ENCODE measurements at regions not wholly inside any gene's neighbourhood (a gene's known extent, or its start where the extent isn't known, plus 50 kb on each side); places are given as distances from the start of the nearest gene placed in this dataset.

DNA sequence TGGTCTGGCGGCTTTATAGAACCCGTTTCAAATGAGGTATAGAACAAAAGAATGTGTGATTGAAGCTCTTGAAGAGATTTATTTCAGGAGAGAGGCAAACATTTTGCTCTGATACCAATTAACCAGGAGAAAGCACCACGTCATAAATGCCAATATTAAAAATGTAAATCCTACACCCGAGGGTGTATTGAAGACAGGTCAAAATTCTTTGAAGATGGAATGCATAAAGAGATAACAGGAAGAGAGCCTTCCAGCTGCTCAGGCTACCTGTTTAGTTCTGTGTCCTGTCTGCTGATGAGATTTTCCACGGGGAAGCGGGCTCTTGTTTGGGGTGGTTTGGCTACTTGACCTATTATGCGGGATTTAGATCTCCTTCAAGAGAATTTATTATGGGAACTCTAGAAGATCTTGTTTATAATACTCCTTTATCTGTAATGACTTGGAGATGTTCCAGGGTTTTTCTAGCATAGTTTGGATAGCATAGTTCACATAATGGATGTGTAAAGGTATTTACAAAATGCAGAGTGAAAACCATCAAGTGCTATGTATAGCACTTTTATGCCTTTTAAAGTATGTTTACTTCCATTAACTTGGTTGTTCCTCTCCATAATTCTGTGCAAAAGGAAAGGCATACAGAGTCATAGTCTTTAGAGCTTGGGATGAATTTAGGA lies 204.5 kb upstream of the SPRED2 start:
- Histone ChIP-seq H3K27me3 (ENCODE audit: low read length) (no peaks in the 10 kb centered on the region), H3K9me2 (replicated peaks; ENCODE audit: insufficient read depth, low read length) (no peaks in the 10 kb centered on the region), H4K20me1 (ENCODE audit: low read depth, low read length) (no peaks in the 10 kb centered on the region), H3K27ac (ENCODE audit: low read depth, low read length) (no peak overlapping the region), H2AFZ (ENCODE audit: low read depth, low read length, severe bottlenecking) (no peak overlapping the region), H3K9me3 (ENCODE audit: insufficient read depth, low read length) (no peaks in the 10 kb centered on the region), H3K4me2 (ENCODE audit: low read depth, low read length, poor library complexity, severe bottlenecking) (no peak overlapping the region), H3K4me3 (ENCODE audit: insufficient read depth, low read length, poor library complexity, severe bottlenecking) (no peak overlapping the region), H3K9ac (ENCODE audit: low read length) (no peak overlapping the region), H3F3A (ENCODE audit: insufficient read depth) (no peaks in the 10 kb centered on the region), H3K36me3 (ENCODE audit: low read length) (no peaks in the 10 kb centered on the region), H3K79me2 (ENCODE audit: insufficient read depth, low read length) (no peaks in the 10 kb centered on the region)
- TF ChIP-seq EZH2phosphoT487 (conservative IDR thresholded peaks at IDR 0.05; ENCODE audit: low read length) = no peak

DNA sequence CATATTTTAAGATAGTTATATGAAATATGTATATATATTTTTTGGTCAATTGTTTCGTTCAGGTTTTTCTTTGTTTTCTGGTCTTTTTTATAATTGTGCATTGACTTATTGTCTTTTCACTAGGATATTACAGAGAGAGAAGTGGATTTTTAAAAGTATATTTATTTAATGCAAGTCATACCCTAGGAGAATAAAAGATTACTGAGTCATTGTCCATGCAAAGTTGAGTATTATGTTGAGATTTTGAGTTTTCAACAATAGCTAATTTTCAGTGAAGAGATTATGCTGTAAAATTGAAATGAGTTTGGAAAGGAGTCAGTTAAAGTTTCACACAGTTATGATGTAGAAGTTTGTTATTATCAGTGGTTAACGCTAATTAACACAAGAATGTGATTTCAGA lies 203.6 kb upstream of the SPRED2 start:
- Histone ChIP-seq H3K9ac (ENCODE audit: low read length) (no peak overlapping the region), H3K9me3 (ENCODE audit: insufficient read depth, low read length) (no peaks in the 10 kb centered on the region), H4K20me1 (ENCODE audit: low read depth, low read length) (no peaks in the 10 kb centered on the region), H3K9me2 (replicated peaks; ENCODE audit: insufficient read depth, low read length) (no peaks in the 10 kb centered on the region), H3K4me2 (ENCODE audit: low read depth, low read length, poor library complexity, severe bottlenecking) (no peak overlapping the region), H2AFZ (ENCODE audit: low read depth, low read length, severe bottlenecking) (no peak overlapping the region), H3K79me2 (ENCODE audit: insufficient read depth, low read length) (no peaks in the 10 kb centered on the region), H3F3A (ENCODE audit: insufficient read depth) (no peaks in the 10 kb centered on the region), H3K4me3 (ENCODE audit: insufficient read depth, low read length, poor library complexity, severe bottlenecking) (no peak overlapping the region), H3K36me3 (ENCODE audit: low read length) (no peaks in the 10 kb centered on the region), H3K27ac (ENCODE audit: low read depth, low read length) (no peak overlapping the region), H3K27me3 (ENCODE audit: low read length) (no peaks in the 10 kb centered on the region)
- no peak for TF ChIP-seq EZH2phosphoT487 (conservative IDR thresholded peaks at IDR 0.05; ENCODE audit: low read length)
- TF ChIP-seq, protein P1, sequence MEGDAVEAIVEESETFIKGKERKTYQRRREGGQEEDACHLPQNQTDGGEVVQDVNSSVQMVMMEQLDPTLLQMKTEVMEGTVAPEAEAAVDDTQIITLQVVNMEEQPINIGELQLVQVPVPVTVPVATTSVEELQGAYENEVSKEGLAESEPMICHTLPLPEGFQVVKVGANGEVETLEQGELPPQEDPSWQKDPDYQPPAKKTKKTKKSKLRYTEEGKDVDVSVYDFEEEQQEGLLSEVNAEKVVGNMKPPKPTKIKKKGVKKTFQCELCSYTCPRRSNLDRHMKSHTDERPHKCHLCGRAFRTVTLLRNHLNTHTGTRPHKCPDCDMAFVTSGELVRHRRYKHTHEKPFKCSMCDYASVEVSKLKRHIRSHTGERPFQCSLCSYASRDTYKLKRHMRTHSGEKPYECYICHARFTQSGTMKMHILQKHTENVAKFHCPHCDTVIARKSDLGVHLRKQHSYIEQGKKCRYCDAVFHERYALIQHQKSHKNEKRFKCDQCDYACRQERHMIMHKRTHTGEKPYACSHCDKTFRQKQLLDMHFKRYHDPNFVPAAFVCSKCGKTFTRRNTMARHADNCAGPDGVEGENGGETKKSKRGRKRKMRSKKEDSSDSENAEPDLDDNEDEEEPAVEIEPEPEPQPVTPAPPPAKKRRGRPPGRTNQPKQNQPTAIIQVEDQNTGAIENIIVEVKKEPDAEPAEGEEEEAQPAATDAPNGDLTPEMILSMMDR (IDR thresholded peaks at IDR 0.05; ENCODE audit: insufficient read depth, low read length, poor library complexity, severe bottlenecking) = no peak

- Histone ChIP-seq H3K9me2 (replicated peaks; ENCODE audit: insufficient read depth, low read length) (no peaks in the 10 kb centered on the region), H3K36me3 (ENCODE audit: low read length) (no peaks in the 10 kb centered on the region), H3F3A (ENCODE audit: insufficient read depth) (no peaks in the 10 kb centered on the region), H3K9me3 (ENCODE audit: insufficient read depth, low read length) (no peaks in the 10 kb centered on the region), H3K9ac (ENCODE audit: low read length) (no peak overlapping the region), H3K4me3 (ENCODE audit: insufficient read depth, low read length, poor library complexity, severe bottlenecking) (no peak overlapping the region), H3K27me3 (ENCODE audit: low read length) (no peaks in the 10 kb centered on the region), H3K27ac (ENCODE audit: low read depth, low read length) (no peak overlapping the region), H4K20me1 (ENCODE audit: low read depth, low read length) (no peaks in the 10 kb centered on the region), H2AFZ (ENCODE audit: low read depth, low read length, severe bottlenecking) (no peak overlapping the region), H3K4me2 (ENCODE audit: low read depth, low read length, poor library complexity, severe bottlenecking) (no peak overlapping the region), H3K79me2 (ENCODE audit: insufficient read depth, low read length) (no peaks in the 10 kb centered on the region)
- TF ChIP-seq EZH2phosphoT487 (conservative IDR thresholded peaks at IDR 0.05; ENCODE audit: low read length) = no peak
- TF ChIP-seq, protein P1 (IDR thresholded peaks at IDR 0.05; ENCODE audit: insufficient read depth, low read length, poor library complexity, severe bottlenecking) = no peak
These were observed 201.9 kb upstream of the SPRED2 start for GRCh38 chr2:65634304-65634703.

DNA sequence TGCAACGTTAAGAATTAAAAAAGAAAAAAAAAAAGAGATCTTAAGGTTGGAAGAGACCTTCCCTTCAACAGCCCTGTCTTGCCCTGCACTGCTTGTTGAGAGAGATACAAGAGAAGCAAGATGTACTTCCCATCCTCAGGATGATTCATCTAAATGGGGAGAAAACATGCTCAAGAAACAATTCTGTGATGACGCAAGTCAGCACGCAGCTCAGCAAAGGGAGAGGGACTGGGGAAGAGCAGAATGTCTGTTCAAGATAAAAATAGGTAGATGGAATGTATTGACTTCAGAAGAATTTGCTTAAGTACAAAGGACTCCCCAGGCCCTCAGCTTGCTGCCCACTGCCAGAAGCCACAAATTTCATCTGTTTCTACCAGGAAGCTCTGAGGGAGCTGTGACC lies 198.2 kb upstream of the SPRED2 start:
- TF ChIP-seq, protein P1 (IDR thresholded peaks at IDR 0.05; ENCODE audit: insufficient read depth, low read length, poor library complexity, severe bottlenecking) = no peak
- TF ChIP-seq EZH2phosphoT487 (conservative IDR thresholded peaks at IDR 0.05; ENCODE audit: low read length) = no peak
- Histone ChIP-seq H3K36me3 (ENCODE audit: low read length) (no peaks in the 10 kb centered on the region), H3K4me3 (ENCODE audit: insufficient read depth, low read length, poor library complexity, severe bottlenecking) (no peak overlapping the region), H3K9ac (ENCODE audit: low read length) (no peak overlapping the region), H3K4me2 (ENCODE audit: low read depth, low read length, poor library complexity, severe bottlenecking) (no peak overlapping the region), H3K9me3 (ENCODE audit: insufficient read depth, low read length) (no peaks in the 10 kb centered on the region), H3K79me2 (ENCODE audit: insufficient read depth, low read length) (no peaks in the 10 kb centered on the region), H4K20me1 (ENCODE audit: low read depth, low read length) (no peaks in the 10 kb centered on the region), H3K27me3 (ENCODE audit: low read length) (no peaks in the 10 kb centered on the region), H3F3A (ENCODE audit: insufficient read depth) (no peaks in the 10 kb centered on the region), H3K27ac (ENCODE audit: low read depth, low read length) (no peak overlapping the region), H3K9me2 (replicated peaks; ENCODE audit: insufficient read depth, low read length) (no peaks in the 10 kb centered on the region), H2AFZ (ENCODE audit: low read depth, low read length, severe bottlenecking) (no peak overlapping the region)
